KMS-11 (cell line): ENCODE measurements at regions not wholly inside any gene's neighbourhood (a gene's known extent, or its start where the extent isn't known, plus 50 kb on each side); places are given as distances from the start of the nearest gene placed in this dataset.

ENCODE experiments used
- H2AFZ ChIP-seq: fragments of 200-600 bp; sonication (generic); 2 replicates; pipeline ENCODE4 v1.6.1; 2016; ENCODE audit warnings: antibody characterized with exemption, mixed run types, low read depth
- H3K27ac ChIP-seq: fragments of 200-600 bp; sonication (generic); 2 replicates; pipeline ENCODE4 v1.6.1; 2016; ENCODE audit warnings: mild to moderate bottlenecking, mixed run types
- H3K27me3 ChIP-seq: fragments of 200-600 bp; sonication (generic); 2 replicates; pipeline ENCODE4 v1.6.1; 2017; ENCODE audit warnings: mild to moderate bottlenecking, low read depth, mixed run types, moderate library complexity; ENCODE audit not compliant: insufficient read depth
- H3K36me3 ChIP-seq: fragments of 200-600 bp; sonication (generic); 2 replicates; pipeline ENCODE4 v1.6.1; 2017; ENCODE audit warnings: mild to moderate bottlenecking, mixed run types; ENCODE audit not compliant: insufficient read depth
- H3K4me1 ChIP-seq: fragments of 200-600 bp; sonication (generic); 2 replicates; pipeline ENCODE4 v1.6.1; 2016; ENCODE audit warnings: mild to moderate bottlenecking, low read depth, mixed run types; ENCODE audit not compliant: poor library complexity, severe bottlenecking
- H3K4me2 ChIP-seq: fragments of 200-600 bp; sonication (generic); 2 replicates; pipeline ENCODE4 v1.7.0; 2016; ENCODE audit warnings: mild to moderate bottlenecking, mixed run types
- H3K4me3 ChIP-seq: fragments of 200-600 bp; sonication (generic); IDR thresholded peaks from 2 replicates; pipeline ENCODE4 v1.6.1; 2017; ENCODE audit warnings: low read depth, low read length, mixed read lengths; ENCODE audit not compliant: insufficient read depth
- H3K79me2 ChIP-seq: fragments of 200-600 bp; sonication (generic); 2 replicates; pipeline ENCODE4 v1.6.1; 2016; ENCODE audit warnings: low read depth, mixed run types; ENCODE audit not compliant: insufficient read depth
- H3K9ac ChIP-seq: fragments of 200-600 bp; sonication (generic); 2 replicates; pipeline ENCODE4 v1.6.1; 2016; ENCODE audit warnings: mild to moderate bottlenecking, mixed run types
- H4K20me1 ChIP-seq: fragments of 200-600 bp; sonication (generic); 2 replicates; pipeline ENCODE4 v1.6.1; 2016; ENCODE audit warnings: mild to moderate bottlenecking, mixed run types; ENCODE audit not compliant: insufficient read depth
- CTCF ChIP-seq: fragments of 200-600 bp; sonication (generic); conservative IDR thresholded peaks from 2 replicates; pipeline ENCODE4 v1.6.1; 2017; ENCODE audit warnings: low read depth, mild to moderate bottlenecking, antibody characterized with exemption, low read length, moderate library complexity, mixed read lengths

GRCh38 chr2:240350006-240350355 is 85.5 kb upstream of the GPC1 start:
- Histone ChIP-seq H3K9ac (no peak overlapping the region), H3K4me1 (no peaks in the 10 kb centered on the region), H4K20me1 (no peaks in the 10 kb centered on the region), H3K36me3 (no peaks in the 10 kb centered on the region), H3K4me2 (no peak overlapping the region), H3K27me3 (peaks cover 8% of the 10 kb centered on the region; the same call in 1 of the 2 replicates), H2AFZ (no peak overlapping the region), H3K4me3 (no peak overlapping the region), H3K79me2 (no peaks in the 10 kb centered on the region), H3K27ac (no peak overlapping the region)
- TF ChIP-seq CTCF = no peak

GRCh38 chr2:240350696-240351087 is 84.8 kb upstream of the GPC1 start:
- peaks cover 11% of the 10 kb centered on the region; the same call in 1 of the 2 replicates for H3K27me3 ChIP-seq
- no peaks in the 10 kb centered on the region for H3K36me3 ChIP-seq
- H3K79me2 ChIP-seq = no peaks in the 10 kb centered on the region
- H3K4me2 ChIP-seq = no peak overlapping the region
- H4K20me1 ChIP-seq = no peaks in the 10 kb centered on the region
- H3K9ac ChIP-seq = no peak overlapping the region
- TF ChIP-seq CTCF = no peak
- H3K4me1 ChIP-seq = no peaks in the 10 kb centered on the region
- H2AFZ ChIP-seq = no peak overlapping the region
- H3K27ac ChIP-seq = no peak overlapping the region
- no peak overlapping the region for H3K4me3 ChIP-seq

- Histone ChIP-seq H3K4me3 (no peak overlapping the region), H3K27ac (no peak overlapping the region), H4K20me1 (no peaks in the 10 kb centered on the region), H3K9ac (no peak overlapping the region), H3K4me1 (no peaks in the 10 kb centered on the region), H3K79me2 (no peaks in the 10 kb centered on the region), H2AFZ (no peak overlapping the region), H3K4me2 (no peak overlapping the region), H3K36me3 (no peaks in the 10 kb centered on the region), H3K27me3 (peaks cover 16% of the 10 kb centered on the region; the same call in 1 of the 2 replicates)
- no peak for TF ChIP-seq CTCF
Measured at GRCh38 chr2:240351088-240351741, 84.2 kb upstream of the GPC1 start.

GRCh38 chr2:240351826-240352426 is 83.5 kb upstream of the GPC1 start:
- Histone ChIP-seq H3K27me3 (peaks cover 21% of the 10 kb centered on the region; the same call in 1 of the 2 replicates), H4K20me1 (no peaks in the 10 kb centered on the region), H3K9ac (no peak overlapping the region), H3K27ac (no peak overlapping the region), H3K4me2 (no peak overlapping the region), H3K4me1 (no peaks in the 10 kb centered on the region), H3K79me2 (no peaks in the 10 kb centered on the region), H3K36me3 (no peaks in the 10 kb centered on the region), H3K4me3 (no peak overlapping the region), H2AFZ (no peak overlapping the region)
- no peak for TF ChIP-seq CTCF
